Neural crest cell (in vitro differentiated cells): ENCODE measurements at regions not wholly inside any gene's neighbourhood (a gene's known extent, or its start where the extent isn't known, plus 50 kb on each side); places are given as distances from the start of the nearest gene placed in this dataset.

Experiments
- DNase-seq: peaks from one replicate; pipeline ENCODE4 v3.0.0; 2021; ENCODE audit warnings: low read depth, mixed read lengths, low spot score
- H3K27ac Mint-ChIP-seq: one replicate; pipeline ENCODE4 v1.8.0; 2021; ENCODE audit warnings: mild to moderate bottlenecking, mixed read lengths; ENCODE audit not compliant: unreplicated experiment
- H3K27me3 Mint-ChIP-seq: 2 replicates; pipeline ENCODE4 v1.8.0; 2021; ENCODE audit warnings: low read depth, mild to moderate bottlenecking, mixed read lengths
- H3K36me3 Mint-ChIP-seq: 2 replicates; pipeline ENCODE4 v1.8.0; 2021; ENCODE audit warnings: low read depth, mild to moderate bottlenecking, mixed read lengths
- H3K4me1 Mint-ChIP-seq: 2 replicates; pipeline ENCODE4 v1.8.0; 2021; ENCODE audit warnings: mixed read lengths
- H3K4me3 Mint-ChIP-seq: one replicate; pipeline ENCODE4 v1.8.0; 2021; ENCODE audit warnings: mild to moderate bottlenecking, mixed read lengths
- H3K9me3 Mint-ChIP-seq: 2 replicates; pipeline ENCODE4 v1.8.0; 2021; ENCODE audit warnings: mixed read lengths
- TF ChIP-seq, protein P1 (sequence below): fragments of 200-600 bp; sonication (generic); conservative IDR thresholded peaks from 2 replicates; pipeline ENCODE4 v1.5.0; 2021; ENCODE audit warnings: antibody characterized with exemption, mild to moderate bottlenecking

DNA sequence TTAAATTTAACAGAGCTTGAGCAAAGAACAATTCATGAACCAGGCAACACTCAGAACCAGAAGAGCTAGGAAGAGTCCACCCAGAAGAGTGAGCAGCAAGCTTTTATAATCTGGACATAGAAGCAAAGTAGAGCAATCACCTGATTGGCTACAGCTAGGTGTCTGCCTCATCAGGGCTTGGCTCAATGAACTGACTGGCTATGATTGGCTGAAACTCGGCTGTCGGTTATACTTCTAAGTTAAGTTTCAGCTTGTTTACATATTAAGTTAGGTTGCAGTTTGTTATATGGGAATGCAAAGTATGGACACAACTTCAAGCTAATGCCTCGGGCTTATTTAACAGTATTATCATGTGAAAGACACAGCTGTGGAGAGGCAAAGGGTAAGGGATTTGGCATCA lies 63.2 kb upstream of the NABP1 start:
- TF ChIP-seq, protein P1, sequence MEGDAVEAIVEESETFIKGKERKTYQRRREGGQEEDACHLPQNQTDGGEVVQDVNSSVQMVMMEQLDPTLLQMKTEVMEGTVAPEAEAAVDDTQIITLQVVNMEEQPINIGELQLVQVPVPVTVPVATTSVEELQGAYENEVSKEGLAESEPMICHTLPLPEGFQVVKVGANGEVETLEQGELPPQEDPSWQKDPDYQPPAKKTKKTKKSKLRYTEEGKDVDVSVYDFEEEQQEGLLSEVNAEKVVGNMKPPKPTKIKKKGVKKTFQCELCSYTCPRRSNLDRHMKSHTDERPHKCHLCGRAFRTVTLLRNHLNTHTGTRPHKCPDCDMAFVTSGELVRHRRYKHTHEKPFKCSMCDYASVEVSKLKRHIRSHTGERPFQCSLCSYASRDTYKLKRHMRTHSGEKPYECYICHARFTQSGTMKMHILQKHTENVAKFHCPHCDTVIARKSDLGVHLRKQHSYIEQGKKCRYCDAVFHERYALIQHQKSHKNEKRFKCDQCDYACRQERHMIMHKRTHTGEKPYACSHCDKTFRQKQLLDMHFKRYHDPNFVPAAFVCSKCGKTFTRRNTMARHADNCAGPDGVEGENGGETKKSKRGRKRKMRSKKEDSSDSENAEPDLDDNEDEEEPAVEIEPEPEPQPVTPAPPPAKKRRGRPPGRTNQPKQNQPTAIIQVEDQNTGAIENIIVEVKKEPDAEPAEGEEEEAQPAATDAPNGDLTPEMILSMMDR: no peak
- no peak for DNase-seq
- H3K27me3 Mint-ChIP-seq: no peaks in the 10 kb centered on the region
- no peaks in the 10 kb centered on the region for H3K36me3 Mint-ChIP-seq
- no peaks in the 10 kb centered on the region for H3K4me1 Mint-ChIP-seq
- H3K4me3 Mint-ChIP-seq: no peak overlapping the region
- H3K9me3 Mint-ChIP-seq: no peaks in the 10 kb centered on the region
- H3K27ac Mint-ChIP-seq: no peak overlapping the region

DNA sequence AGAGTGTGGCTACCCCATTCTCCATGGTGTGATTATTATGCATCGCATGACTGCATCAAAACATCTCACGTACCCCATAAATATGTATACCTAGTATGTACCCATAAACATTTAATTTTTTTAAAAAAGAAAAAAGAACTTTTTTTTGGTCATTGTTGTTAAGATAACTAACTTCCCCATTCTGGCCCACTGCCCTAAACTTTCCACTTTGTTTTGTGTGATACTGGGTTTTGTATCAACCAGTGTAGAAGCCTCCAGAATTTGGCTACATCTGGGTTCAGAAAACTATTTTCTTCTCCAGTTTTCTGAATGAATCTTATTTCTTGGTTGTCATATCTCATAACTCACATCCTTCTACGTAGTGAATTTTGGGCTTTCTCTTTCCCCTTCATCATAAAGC lies 62.3 kb upstream of the NABP1 start:
- no peak overlapping the region for H3K4me3 Mint-ChIP-seq
- H3K27me3 Mint-ChIP-seq: no peaks in the 10 kb centered on the region
- H3K9me3 Mint-ChIP-seq: no peaks in the 10 kb centered on the region
- TF ChIP-seq, protein P1: no peak
- no peak overlapping the region for H3K27ac Mint-ChIP-seq
- no peaks in the 10 kb centered on the region for H3K4me1 Mint-ChIP-seq
- DNase-seq: no peak
- H3K36me3 Mint-ChIP-seq: no peaks in the 10 kb centered on the region

DNA sequence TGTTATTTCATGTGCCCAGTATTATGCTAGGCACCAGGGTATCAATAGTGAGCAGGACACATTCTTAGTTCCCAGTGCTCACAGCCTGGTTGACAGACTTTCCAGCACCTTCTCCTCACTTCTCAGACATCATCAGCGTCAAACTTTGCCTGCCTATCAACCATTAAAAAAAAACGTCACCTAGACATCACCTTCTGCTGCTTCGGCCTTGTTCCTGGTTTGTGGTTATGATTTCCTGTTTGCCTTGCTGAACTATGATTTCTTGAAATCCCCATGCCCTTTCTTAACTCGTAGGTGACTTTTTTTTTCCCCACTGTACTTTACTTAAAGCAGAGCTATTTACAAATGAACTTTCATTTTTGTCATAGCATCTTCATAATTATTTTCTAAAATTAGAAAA lies 60.4 kb upstream of the NABP1 start:
- H3K27ac Mint-ChIP-seq: peak overlapping the region; percentile 75

GRCh38 chr2:191618046-191618780 lies 59.7 kb upstream of the NABP1 start:
- H3K27me3 Mint-ChIP-seq: no peaks in the 10 kb centered on the region
- no peak overlapping the region for H3K27ac Mint-ChIP-seq
- no peaks in the 10 kb centered on the region for H3K36me3 Mint-ChIP-seq
- no peaks in the 10 kb centered on the region for H3K9me3 Mint-ChIP-seq
- H3K4me3 Mint-ChIP-seq: no peak overlapping the region
- DNase-seq: no peak
- TF ChIP-seq, protein P1: no peak
- no peaks in the 10 kb centered on the region for H3K4me1 Mint-ChIP-seq

More for the DNA sequence above, 60.4 kb upstream of the NABP1 start:
- H3K9me3 Mint-ChIP-seq: no peaks in the 10 kb centered on the region
- no peaks in the 10 kb centered on the region for H3K4me1 Mint-ChIP-seq
- H3K4me3 Mint-ChIP-seq: no peak overlapping the region
- H3K36me3 Mint-ChIP-seq: no peaks in the 10 kb centered on the region
- no peaks in the 10 kb centered on the region for H3K27me3 Mint-ChIP-seq
- TF ChIP-seq, protein P1: no peak
- no peak for DNase-seq

GRCh38 chr2:191618786-191619185 lies 59.1 kb upstream of the NABP1 start:
- Mint-ChIP-seq H3K27ac (no peak overlapping the region), H3K4me1 (no peaks in the 10 kb centered on the region), H3K27me3 (no peaks in the 10 kb centered on the region), H3K36me3 (no peaks in the 10 kb centered on the region), H3K4me3 (no peak overlapping the region), H3K9me3 (no peaks in the 10 kb centered on the region)
- DNase-seq: no peak
- TF ChIP-seq, protein P1: no peak
